ENCODE measurements at regions not wholly inside any gene's neighbourhood (a gene's known extent, or its start where the extent isn't known, plus 50 kb on each side); places are given as distances from the start of the nearest gene placed in this dataset.

DNA sequence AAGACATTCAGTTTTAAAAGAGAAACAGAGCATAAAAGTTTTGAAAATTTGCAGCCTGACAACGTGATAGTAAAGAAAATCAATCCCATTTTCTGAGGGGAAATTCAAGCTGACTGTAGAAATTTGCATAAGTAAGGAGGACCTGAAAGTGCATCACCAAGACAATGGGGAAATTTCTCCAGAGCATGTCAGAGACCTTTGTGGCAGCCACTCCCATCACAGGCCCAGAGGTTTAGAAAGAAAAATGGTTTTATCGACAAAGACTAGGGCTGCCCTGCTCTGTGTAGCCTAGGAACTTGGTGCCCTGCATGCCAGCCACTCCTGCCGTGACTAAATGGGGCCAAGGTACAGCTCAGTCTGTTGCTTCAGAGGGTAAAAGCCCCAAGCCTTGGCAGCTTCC lies 1640.2 kb upstream of the PRMT6 start:
- Histone ChIP-seq H3K4ac (ENCODE audit: low read depth, low read length) (no peak overlapping the region), H3K27ac (ENCODE audit: insufficient read length, low read depth, low read length) (no peak overlapping the region), H3T11ph (ENCODE audit: low read length) (no peak overlapping the region), H3K79me2 (ENCODE audit: insufficient read depth, low read length) (no peaks in the 10 kb centered on the region), H3K9ac (ENCODE audit: extremely low read depth, insufficient read length, low read length) (no peak overlapping the region), H3K56ac (ENCODE audit: insufficient read length, low read depth, low read length) (no peak overlapping the region), H3K9me3 (ENCODE audit: control insufficient read depth, low read depth, low read length) (no peaks in the 10 kb centered on the region), H3K23me2 (ENCODE audit: insufficient read length, low read depth, low read length, poor library complexity, severe bottlenecking) (no peaks in the 10 kb centered on the region), H4K8ac (replicated peaks; ENCODE audit: insufficient read length, low read depth, low read length) (no peak overlapping the region), H2AK5ac (ENCODE audit: insufficient read length, low read length) (no peak overlapping the region), H4K5ac (ENCODE audit: insufficient read length, low read depth, low read length) (no peak overlapping the region), H2BK20ac (ENCODE audit: low read depth, low read length, poor library complexity, severe bottlenecking) (no peak overlapping the region), H3K27me3 (ENCODE audit: insufficient read depth, low read length) (no peaks in the 10 kb centered on the region), H2AFZ (ENCODE audit: low read length) (no peak overlapping the region), H2BK15ac (ENCODE audit: low read depth, low read length) (no peak overlapping the region), H3K18ac (ENCODE audit: insufficient read length, low read depth, low read length) (no peak overlapping the region), H3K4me1 (ENCODE audit: insufficient read depth, low read length) (no peaks in the 10 kb centered on the region), H2BK5ac (ENCODE audit: insufficient read length, low read length) (no peak overlapping the region), H3K79me1 (ENCODE audit: insufficient read depth, low read depth, low read length, poor library complexity, severe bottlenecking) (no peaks in the 10 kb centered on the region), H4K20me1 (ENCODE audit: control insufficient read depth, insufficient read depth, insufficient read length) (no peaks in the 10 kb centered on the region), H4K91ac (ENCODE audit: insufficient read length, low read depth, low read length) (no peak overlapping the region), H2BK120ac (ENCODE audit: low read depth, low read length, poor library complexity, severe bottlenecking) (no peak overlapping the region), H3K14ac (ENCODE audit: insufficient read depth, low read length) (no peak overlapping the region), H3K4me2 (ENCODE audit: insufficient read depth, insufficient read length, low read length) (no peak overlapping the region), H2BK12ac (ENCODE audit: insufficient read length, low read depth, low read length) (no peak overlapping the region), H3K23ac (ENCODE audit: insufficient read length, low read depth, low read length) (no peak overlapping the region)
- Mint-ChIP-seq H3K9me3 (peaks cover 22 to 30% of the 10 kb centered on the region in 2 experiments), H3K36me3 (ENCODE audit: insufficient read depth in 1 of 3, low read depth in 3 of 3) (peaks cover 10 to 41% (median 18%) of the 10 kb centered on the region in 3 experiments), H3K4me3 (no peak overlapping the region), H3K27ac (peak overlapping the region in 1 of 3 experiments; percentile 59; a peak in 2 of 7 replicates), H3K4me1 (peaks cover 14 to 16% of the 10 kb centered on the region in 2 experiments), H3K27me3 (ENCODE audit: low read depth) (no peaks in the 10 kb centered on the region)
- WGBS (ENCODE audit: extremely low coverage, insufficient read length, low lambda C conversion rate): no CpG with 5 or more reads among the region's 3 CpGs
- DNase-seq: no peak
- TF ChIP-seq, protein P1, sequence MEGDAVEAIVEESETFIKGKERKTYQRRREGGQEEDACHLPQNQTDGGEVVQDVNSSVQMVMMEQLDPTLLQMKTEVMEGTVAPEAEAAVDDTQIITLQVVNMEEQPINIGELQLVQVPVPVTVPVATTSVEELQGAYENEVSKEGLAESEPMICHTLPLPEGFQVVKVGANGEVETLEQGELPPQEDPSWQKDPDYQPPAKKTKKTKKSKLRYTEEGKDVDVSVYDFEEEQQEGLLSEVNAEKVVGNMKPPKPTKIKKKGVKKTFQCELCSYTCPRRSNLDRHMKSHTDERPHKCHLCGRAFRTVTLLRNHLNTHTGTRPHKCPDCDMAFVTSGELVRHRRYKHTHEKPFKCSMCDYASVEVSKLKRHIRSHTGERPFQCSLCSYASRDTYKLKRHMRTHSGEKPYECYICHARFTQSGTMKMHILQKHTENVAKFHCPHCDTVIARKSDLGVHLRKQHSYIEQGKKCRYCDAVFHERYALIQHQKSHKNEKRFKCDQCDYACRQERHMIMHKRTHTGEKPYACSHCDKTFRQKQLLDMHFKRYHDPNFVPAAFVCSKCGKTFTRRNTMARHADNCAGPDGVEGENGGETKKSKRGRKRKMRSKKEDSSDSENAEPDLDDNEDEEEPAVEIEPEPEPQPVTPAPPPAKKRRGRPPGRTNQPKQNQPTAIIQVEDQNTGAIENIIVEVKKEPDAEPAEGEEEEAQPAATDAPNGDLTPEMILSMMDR (conservative IDR thresholded peaks at IDR 0.05): no peak

Data from H9 (cell line).